Loucy (cell line): ENCODE measurements at regions not wholly inside any gene's neighbourhood (a gene's known extent, or its start where the extent isn't known, plus 50 kb on each side); places are given as distances from the start of the nearest gene placed in this dataset.

Experiments used
- H2AFZ ChIP-seq: fragments of 200-600 bp; sonication (generic); 2 replicates; pipeline ENCODE4 v1.6.0; 2016; ENCODE audit warnings: antibody characterized with exemption, mild to moderate bottlenecking, low read length, moderate library complexity
- H3F3A ChIP-seq: fragments of 200-600 bp; 2 replicates; pipeline ENCODE4 v1.6.0; 2016; ENCODE audit warnings: antibody characterized with exemption, low read depth, mild to moderate bottlenecking
- H3K27me3 ChIP-seq: fragments of 200-600 bp; sonication (generic); 2 replicates; pipeline ENCODE4 v1.6.1; 2014; ENCODE audit warnings: low read length, mild to moderate bottlenecking; ENCODE audit not compliant: insufficient read depth, poor library complexity, severe bottlenecking
- H3K36me3 ChIP-seq: fragments of 200-600 bp; sonication (generic); 2 replicates; pipeline ENCODE4 v1.6.1; 2016; ENCODE audit warnings: low read length; ENCODE audit not compliant: insufficient read depth
- H3K4me1 ChIP-seq: fragments of 200-600 bp; sonication (generic); 2 replicates; pipeline ENCODE4 v1.5.1; 2014; ENCODE audit warnings: low read length, mild to moderate bottlenecking; ENCODE audit not compliant: insufficient read depth, poor library complexity, severe bottlenecking
- H3K4me2 ChIP-seq: fragments of 200-600 bp; sonication (generic); 2 replicates; pipeline ENCODE4 v1.6.0; 2014; ENCODE audit warnings: antibody characterized with exemption, low read length, low read depth, mild to moderate bottlenecking; ENCODE audit not compliant: poor library complexity, severe bottlenecking
- H3K4me3 ChIP-seq: fragments of 200-600 bp; sonication (generic); 2 replicates; pipeline ENCODE4 v1.5.1; 2014; ENCODE audit warnings: low read length, mild to moderate bottlenecking, mixed read lengths; ENCODE audit not compliant: poor library complexity, severe bottlenecking
- H3K79me2 ChIP-seq: fragments of 200-600 bp; sonication (generic); 2 replicates; pipeline ENCODE4 v1.6.1; 2014; ENCODE audit warnings: low read length; ENCODE audit not compliant: insufficient read depth
- H3K9ac ChIP-seq: fragments of 200-600 bp; sonication (generic); 2 replicates; pipeline ENCODE4 v1.6.0; 2014; ENCODE audit warnings: mild to moderate bottlenecking, low read depth, low read length, moderate library complexity; ENCODE audit not compliant: poor library complexity, severe bottlenecking
- H3K9me2 ChIP-seq: fragments of 200-600 bp; sonication (generic); replicated peaks from 2 replicates; pipeline ENCODE4 v1.6.1; 2016; ENCODE audit warnings: low read depth, low read length, mixed read lengths
- H3K9me3 ChIP-seq: fragments of 200-600 bp; sonication (generic); 2 replicates; pipeline ENCODE4 v1.6.1; 2014; ENCODE audit warnings: mild to moderate bottlenecking, antibody characterized with exemption, low read length, low read depth; ENCODE audit not compliant: insufficient read depth
- H4K20me1 ChIP-seq: fragments of 200-600 bp; sonication (generic); 2 replicates; pipeline ENCODE4 v1.6.0; 2014; ENCODE audit warnings: antibody characterized with exemption, low read length, mild to moderate bottlenecking; ENCODE audit not compliant: insufficient read depth, poor library complexity, severe bottlenecking
- EZH2phosphoT487 ChIP-seq: fragments of 200-600 bp; IDR thresholded peaks from 2 replicates; pipeline ENCODE4 v1.6.1; 2018; ENCODE audit warnings: antibody characterized with exemption, mild to moderate bottlenecking, moderate library complexity, borderline replicate concordance
- TF ChIP-seq, protein P1 (sequence below): fragments of 200-600 bp; sonication (generic); conservative IDR thresholded peaks from 2 replicates; pipeline ENCODE4 v1.5.1; 2014; ENCODE audit warnings: mild to moderate bottlenecking, antibody characterized with exemption, low read length

GRCh38 chr12:98221243-98221808 lies 294.1 kb upstream of the TMPO start:
- Histone ChIP-seq H2AFZ (no peak overlapping the region), H3K9me2 (no peaks in the 10 kb centered on the region), H3F3A (no peaks in the 10 kb centered on the region), H3K27me3 (no peaks in the 10 kb centered on the region), H3K9me3 (no peaks in the 10 kb centered on the region), H3K4me1 (peaks cover 5% of the 10 kb centered on the region), H3K79me2 (no peaks in the 10 kb centered on the region), H3K36me3 (no peaks in the 10 kb centered on the region), H4K20me1 (no peaks in the 10 kb centered on the region), H3K4me2 (no peak overlapping the region), H3K4me3 (no peak overlapping the region), H3K9ac (no peak overlapping the region)
- TF ChIP-seq, protein P1, sequence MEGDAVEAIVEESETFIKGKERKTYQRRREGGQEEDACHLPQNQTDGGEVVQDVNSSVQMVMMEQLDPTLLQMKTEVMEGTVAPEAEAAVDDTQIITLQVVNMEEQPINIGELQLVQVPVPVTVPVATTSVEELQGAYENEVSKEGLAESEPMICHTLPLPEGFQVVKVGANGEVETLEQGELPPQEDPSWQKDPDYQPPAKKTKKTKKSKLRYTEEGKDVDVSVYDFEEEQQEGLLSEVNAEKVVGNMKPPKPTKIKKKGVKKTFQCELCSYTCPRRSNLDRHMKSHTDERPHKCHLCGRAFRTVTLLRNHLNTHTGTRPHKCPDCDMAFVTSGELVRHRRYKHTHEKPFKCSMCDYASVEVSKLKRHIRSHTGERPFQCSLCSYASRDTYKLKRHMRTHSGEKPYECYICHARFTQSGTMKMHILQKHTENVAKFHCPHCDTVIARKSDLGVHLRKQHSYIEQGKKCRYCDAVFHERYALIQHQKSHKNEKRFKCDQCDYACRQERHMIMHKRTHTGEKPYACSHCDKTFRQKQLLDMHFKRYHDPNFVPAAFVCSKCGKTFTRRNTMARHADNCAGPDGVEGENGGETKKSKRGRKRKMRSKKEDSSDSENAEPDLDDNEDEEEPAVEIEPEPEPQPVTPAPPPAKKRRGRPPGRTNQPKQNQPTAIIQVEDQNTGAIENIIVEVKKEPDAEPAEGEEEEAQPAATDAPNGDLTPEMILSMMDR = no peak
- TF ChIP-seq EZH2phosphoT487 = no peak

- Histone ChIP-seq H3K4me1 (peaks cover 5% of the 10 kb centered on the region), H3K27me3 (no peaks in the 10 kb centered on the region), H3K9ac (no peak overlapping the region), H3K9me3 (no peaks in the 10 kb centered on the region), H3K36me3 (no peaks in the 10 kb centered on the region), H2AFZ (no peak overlapping the region), H3F3A (no peaks in the 10 kb centered on the region), H4K20me1 (no peaks in the 10 kb centered on the region), H3K4me2 (no peak overlapping the region), H3K79me2 (no peaks in the 10 kb centered on the region), H3K9me2 (no peaks in the 10 kb centered on the region), H3K4me3 (no peak overlapping the region)
- TF ChIP-seq EZH2phosphoT487 = no peak
- TF ChIP-seq, protein P1 = no peak
Observed at GRCh38 chr12:98222135-98222534, 293.3 kb upstream of the TMPO start.

GRCh38 chr12:98224584-98225221 lies 290.7 kb upstream of the TMPO start:
- Histone ChIP-seq H3K4me2 (no peak overlapping the region), H3K4me1 (peaks cover 5% of the 10 kb centered on the region), H4K20me1 (no peaks in the 10 kb centered on the region), H3K27me3 (no peaks in the 10 kb centered on the region), H3K4me3 (no peak overlapping the region), H3K36me3 (no peaks in the 10 kb centered on the region), H3K9me3 (no peaks in the 10 kb centered on the region), H3K9ac (no peak overlapping the region), H3K79me2 (no peaks in the 10 kb centered on the region), H3K9me2 (no peaks in the 10 kb centered on the region), H2AFZ (no peak overlapping the region), H3F3A (no peaks in the 10 kb centered on the region)
- no peak for TF ChIP-seq EZH2phosphoT487
- TF ChIP-seq, protein P1 = no peak
